ENCODE measurements at regions not wholly inside any gene's neighbourhood (a gene's known extent, or its start where the extent isn't known, plus 50 kb on each side); places are given as distances from the start of the nearest gene placed in this dataset.

DNA sequence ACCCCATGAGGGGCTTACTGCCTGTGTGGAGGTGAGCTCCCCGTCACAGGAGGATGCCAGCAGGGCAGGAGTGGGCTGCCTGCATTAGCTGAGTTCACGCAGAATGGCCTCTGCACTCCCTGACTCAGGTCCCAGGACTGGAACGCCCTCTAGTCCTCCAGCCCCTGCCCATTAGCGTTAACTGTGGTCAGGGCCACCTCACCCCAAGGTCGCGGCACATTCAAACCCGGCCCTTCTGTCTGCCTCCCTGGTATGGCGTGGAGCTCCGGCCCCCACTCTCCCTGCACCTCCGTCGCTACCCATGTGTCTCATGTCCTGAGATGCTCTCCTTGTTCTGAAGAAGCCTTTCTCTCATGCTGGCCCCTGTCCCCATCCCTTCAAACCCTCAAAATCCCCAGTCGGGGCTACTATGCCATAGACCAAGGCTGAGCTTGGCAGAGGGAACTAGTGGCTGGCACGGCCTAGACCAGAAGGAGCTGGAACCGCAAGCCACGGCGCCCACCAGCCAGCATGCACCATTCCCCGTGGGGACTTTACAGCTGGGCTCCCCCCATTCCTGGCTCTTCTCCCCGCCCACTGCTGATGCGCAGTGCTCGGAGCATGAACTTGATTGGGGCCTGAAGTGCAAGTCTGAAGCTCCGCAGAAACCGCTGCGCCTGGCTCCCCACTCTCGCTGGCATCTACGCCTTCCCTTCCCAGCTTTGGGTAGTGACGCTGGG is 79.5 kb upstream of the RTL6 start:
- Mint-ChIP-seq H3K27me3 (ENCODE audit: low read depth) (peaks cover 27% of the 10 kb centered on the region), H3K4me3 (no peak overlapping the region), H3K4me1 (peaks cover 9% of the 10 kb centered on the region), H3K36me3 (ENCODE audit: low read depth) (no peaks in the 10 kb centered on the region), H3K9me3 (peaks cover 2% of the 10 kb centered on the region), H3K27ac (no peak overlapping the region)
- TF ChIP-seq, protein P1, sequence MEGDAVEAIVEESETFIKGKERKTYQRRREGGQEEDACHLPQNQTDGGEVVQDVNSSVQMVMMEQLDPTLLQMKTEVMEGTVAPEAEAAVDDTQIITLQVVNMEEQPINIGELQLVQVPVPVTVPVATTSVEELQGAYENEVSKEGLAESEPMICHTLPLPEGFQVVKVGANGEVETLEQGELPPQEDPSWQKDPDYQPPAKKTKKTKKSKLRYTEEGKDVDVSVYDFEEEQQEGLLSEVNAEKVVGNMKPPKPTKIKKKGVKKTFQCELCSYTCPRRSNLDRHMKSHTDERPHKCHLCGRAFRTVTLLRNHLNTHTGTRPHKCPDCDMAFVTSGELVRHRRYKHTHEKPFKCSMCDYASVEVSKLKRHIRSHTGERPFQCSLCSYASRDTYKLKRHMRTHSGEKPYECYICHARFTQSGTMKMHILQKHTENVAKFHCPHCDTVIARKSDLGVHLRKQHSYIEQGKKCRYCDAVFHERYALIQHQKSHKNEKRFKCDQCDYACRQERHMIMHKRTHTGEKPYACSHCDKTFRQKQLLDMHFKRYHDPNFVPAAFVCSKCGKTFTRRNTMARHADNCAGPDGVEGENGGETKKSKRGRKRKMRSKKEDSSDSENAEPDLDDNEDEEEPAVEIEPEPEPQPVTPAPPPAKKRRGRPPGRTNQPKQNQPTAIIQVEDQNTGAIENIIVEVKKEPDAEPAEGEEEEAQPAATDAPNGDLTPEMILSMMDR (IDR thresholded peaks at IDR 0.05; ENCODE audit: unreplicated experiment in 3 of 3) = no peak

- Mint-ChIP-seq H3K27ac (no peak overlapping the region), H3K27me3 (ENCODE audit: low read depth) (peaks cover 22% of the 10 kb centered on the region), H3K4me3 (no peak overlapping the region), H3K36me3 (ENCODE audit: low read depth) (no peaks in the 10 kb centered on the region), H3K4me1 (peaks cover 9% of the 10 kb centered on the region), H3K9me3 (peaks cover 3% of the 10 kb centered on the region)
- TF ChIP-seq, protein P1 (IDR thresholded peaks at IDR 0.05; ENCODE audit: unreplicated experiment in 3 of 3) = no peak
These were observed 78.6 kb upstream of the RTL6 start for GRCh38 chr22:44576311-44577260.

- TF ChIP-seq, protein P1 (IDR thresholded peaks at IDR 0.05; ENCODE audit: unreplicated experiment in 3 of 3) = no peak
- H3K9me3 Mint-ChIP-seq = peaks cover 6% of the 10 kb centered on the region
- no peaks in the 10 kb centered on the region for H3K36me3 Mint-ChIP-seq (ENCODE audit: low read depth)
- H3K4me3 Mint-ChIP-seq = no peak overlapping the region
- H3K27ac Mint-ChIP-seq = no peak overlapping the region
- peaks cover 28% of the 10 kb centered on the region for H3K27me3 Mint-ChIP-seq (ENCODE audit: low read depth)
- H3K4me1 Mint-ChIP-seq = peaks cover 9% of the 10 kb centered on the region
These were observed 77.6 kb upstream of the RTL6 start for GRCh38 chr22:44575381-44576268.

- Mint-ChIP-seq H3K9me3 (peaks cover 6% of the 10 kb centered on the region), H3K36me3 (ENCODE audit: low read depth) (no peaks in the 10 kb centered on the region), H3K27ac (no peak overlapping the region), H3K27me3 (ENCODE audit: low read depth) (peaks cover 28% of the 10 kb centered on the region), H3K4me1 (peaks cover 9% of the 10 kb centered on the region), H3K4me3 (no peak overlapping the region)
- TF ChIP-seq, protein P1 (IDR thresholded peaks at IDR 0.05; ENCODE audit: unreplicated experiment in 3 of 3) = no peak
These were observed 76.8 kb upstream of the RTL6 start for GRCh38 chr22:44574640-44575380.

GRCh38 chr22:44574057-44574639 is 76.1 kb upstream of the RTL6 start:
- H3K27ac Mint-ChIP-seq = no peak overlapping the region
- TF ChIP-seq, protein P1 (IDR thresholded peaks at IDR 0.05; ENCODE audit: unreplicated experiment in 3 of 3) = no peak
- H3K4me1 Mint-ChIP-seq = peaks cover 9% of the 10 kb centered on the region
- peaks cover 6% of the 10 kb centered on the region for H3K9me3 Mint-ChIP-seq
- no peaks in the 10 kb centered on the region for H3K36me3 Mint-ChIP-seq (ENCODE audit: low read depth)
- H3K27me3 Mint-ChIP-seq (ENCODE audit: low read depth) = peaks cover 28% of the 10 kb centered on the region
- no peak overlapping the region for H3K4me3 Mint-ChIP-seq

Measured in nephron (organoid).